ENCODE measurements at regions not wholly inside any gene's neighbourhood (a gene's known extent, or its start where the extent isn't known, plus 50 kb on each side); places are given as distances from the start of the nearest gene placed in this dataset.
"Not testable (repeated sequence)": the region's sequence is repeated elsewhere in the genome, so short reads cannot be mapped to it uniquely, and the experiment has no call there.

DNA sequence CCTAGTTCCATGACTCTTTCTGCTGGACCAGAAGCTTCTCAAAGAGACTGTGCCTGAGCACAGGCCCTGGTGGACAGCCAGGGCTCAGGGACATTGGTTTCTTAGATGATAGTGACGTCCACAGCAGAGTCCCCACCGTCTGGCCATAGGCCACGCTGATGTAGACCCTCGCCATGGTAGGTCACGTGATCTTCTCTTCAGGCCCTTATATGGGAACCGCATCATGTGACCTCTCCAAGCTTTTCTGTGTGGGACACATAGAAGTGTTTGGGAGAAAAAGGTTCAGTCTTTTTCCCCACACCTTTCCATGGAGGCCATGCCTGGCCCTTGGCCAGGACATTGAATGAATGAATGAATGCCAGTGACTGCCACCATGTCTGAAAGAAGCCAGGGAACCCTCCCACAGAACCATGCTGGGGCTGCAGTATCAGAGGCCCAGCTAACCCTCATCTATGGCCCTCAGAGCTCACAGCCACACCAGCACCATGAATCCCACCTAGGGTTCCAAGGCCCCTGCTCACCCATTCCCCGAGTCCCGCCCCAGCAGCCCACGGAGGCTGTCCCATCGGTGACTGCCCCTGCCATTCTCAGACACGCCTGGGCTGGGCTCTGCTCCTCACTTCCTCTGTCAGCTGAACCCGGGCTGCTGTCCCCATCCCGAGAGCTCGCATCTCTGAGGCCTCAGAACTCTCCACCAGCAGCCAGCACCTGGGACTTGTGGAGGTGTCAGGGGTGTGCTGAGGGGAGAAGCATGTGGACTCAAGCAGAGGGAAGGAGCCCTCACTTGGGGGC, 292.1 kb downstream of the ADGRD1 start:
- peak in 3 of 10 donors; percentile 45 to 73 (median 48) for DNase-seq
- intact Hi-C loops (cut with DNase I): no loop called here

DNA sequence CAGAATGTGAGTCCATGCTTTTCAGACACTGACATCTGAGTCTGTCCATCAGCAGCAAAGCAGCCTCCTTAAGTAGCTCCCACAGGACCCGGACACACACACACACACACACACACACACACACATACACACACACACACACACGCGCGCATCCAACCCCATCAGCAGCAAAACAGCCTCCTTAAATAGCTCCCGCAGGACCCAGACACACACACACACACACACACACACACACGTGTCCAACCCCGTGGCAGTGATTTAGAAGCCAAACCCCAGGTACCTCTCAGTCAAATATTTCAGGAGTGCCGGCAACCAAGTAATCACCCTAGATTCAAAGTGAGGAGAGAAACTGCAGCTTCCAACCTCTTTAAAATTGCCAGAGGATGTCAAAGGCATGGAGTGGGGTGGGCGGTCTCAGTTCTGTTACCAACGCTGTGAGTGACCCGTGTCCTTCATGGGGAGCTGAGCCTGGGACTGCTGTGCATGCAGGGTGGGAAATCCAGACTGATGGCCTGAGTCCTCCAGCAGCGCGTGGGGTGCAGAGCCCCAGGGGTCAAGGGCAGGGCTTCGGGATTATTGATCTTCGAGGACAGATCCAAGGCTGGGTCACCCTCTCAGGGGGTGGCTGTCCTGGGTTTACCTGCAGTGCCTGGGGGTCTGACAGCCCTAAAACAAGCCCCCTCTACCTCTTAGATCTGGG, 293.5 kb downstream of the ADGRD1 start:
- intact Hi-C loops (cut with DNase I): not testable (repeated sequence)
- DNase-seq: peak in 3 of 10 donors; percentile 24 to 66 (median 41)

DNA sequence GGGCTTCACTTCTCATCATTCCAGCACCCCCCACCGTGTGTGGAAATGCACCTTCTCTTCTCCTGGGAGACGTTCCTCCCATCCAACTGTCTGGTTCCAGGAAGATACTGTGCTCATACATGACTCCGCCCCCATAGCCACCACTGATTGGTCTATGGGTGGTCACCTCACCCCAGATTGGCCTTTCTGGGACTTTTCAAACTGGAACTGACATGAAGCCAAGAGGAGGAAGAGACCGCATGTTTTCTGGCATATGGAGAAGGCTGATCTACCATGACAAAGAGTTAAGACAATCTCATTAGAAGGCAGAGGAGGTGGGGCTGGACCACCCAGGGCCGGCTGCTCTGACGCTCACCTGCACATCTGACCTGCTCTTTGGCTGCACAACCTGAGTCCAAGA, 294.2 kb downstream of the ADGRD1 start:
- intact Hi-C loops (cut with DNase I): not testable (repeated sequence)

GRCh38 chr12:131249246-131250027, 295.7 kb downstream of the ADGRD1 start:
- intact Hi-C loops (cut with DNase I): no loop called here
- DNase-seq: peak in 1 of 10 donors; percentile 7

More for the DNA sequence above, 294.2 kb downstream of the ADGRD1 start:
- peak in 1 of 10 donors; percentile 33 for DNase-seq

DNA sequence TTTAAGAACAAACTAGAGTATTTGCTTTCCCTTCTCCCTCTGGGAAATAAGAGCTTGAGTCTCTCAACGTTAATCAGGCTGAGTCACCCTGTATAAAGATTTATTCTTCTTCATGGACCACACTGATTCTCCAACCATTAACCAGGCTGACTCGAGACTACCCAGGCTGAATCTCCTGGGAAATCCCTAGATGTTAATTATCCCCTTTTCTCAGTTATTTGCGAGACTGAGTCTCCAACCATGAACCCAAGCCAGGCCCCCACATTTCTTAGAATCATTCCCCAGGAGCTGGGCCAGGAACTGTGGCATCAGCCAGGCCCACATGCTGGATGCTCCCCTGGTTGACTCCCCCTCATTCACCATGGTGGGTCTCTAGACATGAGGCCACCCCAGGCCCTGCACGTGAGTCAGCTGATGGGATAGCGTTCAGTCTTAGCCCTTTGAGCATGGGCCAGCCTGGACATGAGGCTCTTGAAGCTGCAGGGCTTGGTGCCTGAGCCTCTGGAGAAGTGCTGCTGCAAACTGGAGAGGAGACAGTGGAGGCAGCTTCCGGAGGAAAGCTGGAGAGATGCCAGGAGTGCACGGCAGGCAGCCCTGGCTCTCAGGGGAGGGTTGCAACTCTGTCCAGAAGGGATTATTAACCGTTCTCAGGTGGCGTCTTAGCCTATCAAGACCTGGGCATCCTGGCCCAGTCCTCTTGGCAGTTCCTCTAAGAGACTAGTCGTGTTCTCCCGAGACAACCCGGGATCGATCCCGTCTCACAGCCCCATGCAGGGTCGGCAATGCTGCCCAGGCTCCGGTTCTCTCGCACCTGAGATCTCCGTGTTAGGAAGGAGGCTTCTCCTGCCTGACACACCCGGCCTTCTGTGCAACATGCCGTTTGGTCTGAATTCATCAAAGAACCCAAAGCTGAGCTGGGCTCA, 296.6 kb downstream of the ADGRD1 start:
- DNase-seq: peak in 3 of 10 donors; percentile 48 to 70 (median 59)
- intact Hi-C loops (cut with DNase I): no loop called here

DNA sequence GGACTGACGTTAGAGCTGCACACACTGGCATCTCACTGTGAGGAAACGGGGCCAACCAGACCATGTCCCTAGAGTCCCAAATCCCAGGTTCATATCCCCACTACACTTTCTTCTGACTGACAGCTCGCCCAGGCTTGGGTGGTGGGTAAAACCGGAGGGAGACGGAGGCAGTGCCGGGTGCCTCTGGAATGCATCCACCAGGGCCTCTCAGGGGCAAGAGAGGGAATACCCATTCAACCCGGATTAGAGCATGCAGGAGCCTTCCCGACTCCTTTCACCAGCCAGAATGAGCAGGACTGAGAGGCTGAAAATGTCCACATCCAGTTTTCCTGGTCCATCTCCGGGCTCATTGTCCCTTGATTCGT, 297.2 kb downstream of the ADGRD1 start:
- DNase-seq: peak in 1 of 10 donors; percentile 55
- intact Hi-C loops (cut with DNase I): no loop called here

DNA sequence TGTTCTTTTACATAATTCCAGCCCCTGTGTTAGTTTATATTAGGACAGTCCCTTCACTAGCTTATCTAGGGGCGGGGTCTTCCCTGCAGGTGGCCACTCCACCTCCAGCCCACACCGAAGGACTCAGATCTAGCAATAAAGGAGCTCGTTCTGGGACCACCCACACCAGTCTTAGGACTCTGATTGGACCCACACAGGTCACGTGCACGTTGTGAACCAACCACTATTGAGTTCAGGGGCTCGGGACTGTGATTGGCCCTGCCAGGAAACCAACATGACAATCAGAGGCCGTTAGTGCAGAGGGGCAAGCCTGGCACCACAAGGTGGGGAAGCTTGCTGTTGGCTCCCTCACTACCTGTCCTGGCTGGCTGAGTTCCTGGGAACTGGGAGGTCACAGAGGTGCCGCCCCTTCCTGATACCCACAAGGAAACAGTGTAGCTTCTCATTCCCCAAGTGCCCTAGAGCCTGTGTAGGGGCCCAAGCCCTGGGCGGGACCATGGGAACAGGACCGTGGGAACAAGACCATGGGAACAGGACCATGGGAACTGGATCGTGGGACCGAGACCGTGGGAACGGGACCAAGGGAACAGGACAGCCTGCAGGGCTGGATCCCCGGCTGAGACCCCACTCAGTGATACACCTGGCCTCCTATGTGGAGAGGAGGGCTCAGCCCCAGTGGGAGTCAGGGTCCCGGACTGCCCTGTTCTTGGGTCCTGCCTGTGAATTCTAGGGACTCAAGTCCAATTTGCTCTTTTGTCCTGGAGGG, 297.8 kb downstream of the ADGRD1 start:
- peak in 3 of 10 donors; percentile 49 to 66 (median 62) for DNase-seq
- intact Hi-C loops (cut with DNase I): no loop called here

- intact Hi-C loops (cut with DNase I): no loop called here
- no peak for DNase-seq
Measured at GRCh38 chr12:131253376-131254026, 299.8 kb downstream of the ADGRD1 start.

DNA sequence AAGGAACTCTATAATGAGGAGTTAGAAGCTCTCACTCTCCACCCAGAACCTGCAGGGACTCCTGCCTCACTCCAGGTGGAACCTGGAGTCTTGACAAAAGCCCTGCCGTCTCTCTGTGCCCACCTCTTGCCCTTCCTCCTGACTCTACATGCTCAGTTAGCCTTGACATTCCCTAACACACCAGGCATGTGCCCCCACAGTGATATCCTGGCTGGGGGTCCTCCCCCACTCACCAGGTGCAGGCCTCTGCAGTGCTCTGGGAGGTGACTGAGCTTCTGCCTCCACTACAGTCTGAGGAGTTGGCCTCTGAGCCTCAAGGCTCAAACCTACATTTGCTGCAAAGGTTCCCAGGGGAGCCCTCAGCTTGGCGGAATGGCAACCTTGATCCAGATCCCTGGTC, 300.7 kb downstream of the ADGRD1 start:
- intact Hi-C loops (cut with DNase I): no loop called here
- peak in 2 of 10 donors; percentile 11 to 27 for DNase-seq

GRCh38 chr12:131258398-131258797, 304.7 kb downstream of the ADGRD1 start:
- peak in 5 of 10 donors; percentile 23 to 88 (median 44) for DNase-seq
- intact Hi-C loops (cut with DNase I): no loop called here

- intact Hi-C loops (cut with DNase I): no loop called here
Measured at GRCh38 chr12:131260251-131260905, 306.7 kb downstream of the ADGRD1 start.

GRCh38 chr12:131260954-131261353, 307.2 kb downstream of the ADGRD1 start:
- DNase-seq: peak in 3 of 10 donors; percentile 21 to 59 (median 30)
- intact Hi-C loops (cut with DNase I): no loop called here

More at GRCh38 chr12:131260251-131260905, 306.7 kb downstream of the ADGRD1 start:
- peak in 2 of 10 donors; percentile 57 to 81 for DNase-seq

DNA sequence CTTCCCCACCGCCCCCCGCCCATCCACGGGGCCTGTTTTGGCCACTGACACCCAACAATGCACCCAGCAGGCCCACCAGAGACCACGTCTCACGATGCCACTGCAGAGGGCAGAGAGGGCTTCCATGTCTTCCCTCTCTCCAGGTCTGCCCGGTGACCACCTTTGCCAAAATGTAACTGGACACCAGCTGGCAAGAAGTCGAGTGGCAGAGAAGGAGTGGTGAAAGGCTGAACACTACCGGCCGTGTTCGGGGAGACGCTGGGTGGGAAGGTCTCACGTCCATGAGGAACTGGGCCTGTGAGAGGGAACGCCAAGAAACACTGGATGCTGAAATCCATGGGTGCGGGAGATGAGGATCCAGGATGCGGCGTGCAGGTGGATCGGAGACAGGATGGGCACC, 308.2 kb downstream of the ADGRD1 start:
- intact Hi-C loops (cut with DNase I): no loop called here
- DNase-seq: peak in 2 of 10 donors; percentile 52 to 58

- no peak for DNase-seq
- intact Hi-C loops (cut with DNase I): no loop called here
Measured at GRCh38 chr12:131263626-131264025, 309.9 kb downstream of the ADGRD1 start.

- DNase-seq: peak in 1 of 10 donors; percentile 20
- intact Hi-C loops (cut with DNase I): no loop called here
Measured at GRCh38 chr12:131264635-131265034, 310.9 kb downstream of the ADGRD1 start.

DNA sequence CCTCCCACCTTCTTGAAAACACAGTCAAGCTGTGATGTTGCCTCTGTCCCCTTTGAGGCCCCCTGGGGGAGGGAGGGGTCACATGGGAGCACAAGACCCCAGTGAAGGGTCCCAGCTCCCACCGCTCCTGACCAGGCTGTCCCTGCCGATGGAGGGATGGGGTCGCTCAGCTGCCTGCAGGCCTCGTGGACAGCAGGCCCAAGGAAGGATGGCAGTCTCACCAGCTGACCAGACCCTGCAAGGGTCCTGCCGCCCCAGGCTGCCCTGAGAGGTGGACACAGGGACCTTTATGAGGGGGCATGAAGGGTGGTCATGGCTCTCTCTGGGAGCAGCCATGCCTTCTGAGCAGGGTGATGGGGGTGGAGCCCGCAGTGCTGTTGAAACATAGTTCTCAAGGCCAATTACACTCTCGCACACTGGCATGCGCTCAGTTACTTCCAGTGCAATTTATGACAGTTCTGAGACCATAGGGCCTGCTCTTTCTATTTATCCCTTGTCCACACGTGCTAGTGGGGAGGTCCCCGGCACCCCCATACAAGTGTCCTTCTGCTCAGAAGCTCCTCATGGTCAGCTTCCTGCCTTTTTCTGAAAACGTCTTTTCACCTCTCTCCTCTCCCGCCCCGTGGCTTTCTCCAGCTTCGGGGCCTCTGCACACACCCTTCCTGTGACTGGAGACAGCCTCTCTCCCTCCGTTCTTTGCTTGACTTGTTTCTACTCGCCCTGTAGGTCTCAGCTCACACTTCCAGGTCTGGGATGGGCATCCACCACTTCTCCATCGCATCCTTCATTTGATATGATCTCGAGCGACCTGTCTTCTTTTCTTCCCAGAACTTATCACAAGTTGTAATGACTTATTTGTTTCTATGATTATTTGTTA, 313.1 kb downstream of the ADGRD1 start:
- intact Hi-C loops (cut with DNase I): no loop called here

DNA sequence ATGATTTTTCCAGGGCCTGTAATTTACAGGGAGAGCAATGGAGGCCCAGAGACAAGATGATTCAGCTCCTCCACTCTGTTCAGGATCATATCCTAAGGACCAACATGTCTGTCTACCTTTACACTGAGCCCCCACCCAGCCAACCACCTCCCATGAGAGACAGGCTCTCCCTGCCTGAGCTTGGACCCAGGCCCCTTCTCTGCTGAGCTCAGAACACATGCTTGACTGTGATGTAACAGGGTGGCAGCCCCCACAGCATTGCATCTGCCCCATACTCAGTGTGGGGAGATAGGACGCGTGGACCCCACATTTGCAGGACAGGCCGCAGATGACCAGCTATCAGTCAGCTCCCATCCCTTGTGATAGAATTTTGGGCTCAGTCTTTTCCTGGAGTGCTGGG, 313.9 kb downstream of the ADGRD1 start:
- intact Hi-C loops (cut with DNase I): no loop called here
- DNase-seq: peak in 2 of 10 donors; percentile 63 to 64

More for the DNA sequence above, 313.1 kb downstream of the ADGRD1 start:
- DNase-seq: peak in 3 of 10 donors; percentile 44 to 77 (median 47)
